ENCODE measurements at regions not wholly inside any gene's neighbourhood (a gene's known extent, or its start where the extent isn't known, plus 50 kb on each side); places are given as distances from the start of the nearest gene placed in this dataset.

- no peaks in the 10 kb centered on the region for H3K9me3 Mint-ChIP-seq
- no peaks in the 10 kb centered on the region for H3K36me3 ChIP-seq (ENCODE audit: control insufficient read depth, insufficient read depth, low read length)
- H3K9me3 ChIP-seq (ENCODE audit: control insufficient read depth in 2 of 2, low read length in 2 of 2), result no peaks in the 10 kb centered on the region
- H3K27me3 ChIP-seq (ENCODE audit: control insufficient read depth, insufficient read depth, low read length), result no peaks in the 10 kb centered on the region
- ATAC-seq (ENCODE audit: low read depth in 2 of 2) (no peak), DNase-seq (no peak)
- H3K27ac ChIP-seq (ENCODE audit: insufficient read depth, low read length, poor library complexity, severe bottlenecking), result no peak overlapping the region
- no peak overlapping the region for H3K4me3 Mint-ChIP-seq
- H3K4me3 ChIP-seq (ENCODE audit: low read depth, low read length), result no peak overlapping the region
- no peaks in the 10 kb centered on the region for H3K36me3 Mint-ChIP-seq
- peaks cover 7% of the 10 kb centered on the region for H3K4me1 ChIP-seq (ENCODE audit: control insufficient read depth, insufficient read depth, low read length, poor library complexity, severe bottlenecking)
- H3K27me3 Mint-ChIP-seq, result no peaks in the 10 kb centered on the region
- no peak overlapping the region for H3K27ac Mint-ChIP-seq
- peaks cover 5 to 20% (median 10%) of the 10 kb centered on the region in 4 donors for H3K4me1 Mint-ChIP-seq
Observed at GRCh38 chr6:134516582-134516981, 198.7 kb upstream of the SGK1 start.

- Mint-ChIP-seq H3K36me3 (no peaks in the 10 kb centered on the region), H3K9me3 (no peaks in the 10 kb centered on the region), H3K27me3 (no peaks in the 10 kb centered on the region), H3K27ac (no peak overlapping the region), H3K4me1 (peaks cover 5 to 19% (median 10%) of the 10 kb centered on the region in 4 donors), H3K4me3 (no peak overlapping the region)
- Histone ChIP-seq H3K4me3 (ENCODE audit: low read depth, low read length) (no peak overlapping the region), H3K27me3 (ENCODE audit: control insufficient read depth, insufficient read depth, low read length) (no peaks in the 10 kb centered on the region), H3K4me1 (ENCODE audit: control insufficient read depth, insufficient read depth, low read length, poor library complexity, severe bottlenecking) (peaks cover 7% of the 10 kb centered on the region), H3K36me3 (ENCODE audit: control insufficient read depth, insufficient read depth, low read length) (no peaks in the 10 kb centered on the region), H3K9me3 (ENCODE audit: control insufficient read depth in 2 of 2, low read length in 2 of 2) (no peaks in the 10 kb centered on the region), H3K27ac (ENCODE audit: insufficient read depth, low read length, poor library complexity, severe bottlenecking) (no peak overlapping the region)
- ATAC-seq (ENCODE audit: low read depth in 2 of 2), result no peak
- no peak for DNase-seq
Observed at GRCh38 chr6:134515986-134516385, 198.1 kb upstream of the SGK1 start.

- Mint-ChIP-seq H3K27me3 (peaks cover 5% of the 10 kb centered on the region), H3K36me3 (no peaks in the 10 kb centered on the region), H3K4me3 (no peak overlapping the region), H3K4me1 (no peaks in the 10 kb centered on the region), H3K27ac (peak overlapping the region in 1 of 3 donors; percentile 44), H3K9me3 (no peaks in the 10 kb centered on the region)
- no peaks in the 10 kb centered on the region for H3K36me3 ChIP-seq (ENCODE audit: control insufficient read depth, insufficient read depth, low read length)
- H3K27me3 ChIP-seq (ENCODE audit: control insufficient read depth, insufficient read depth, low read length), result no peaks in the 10 kb centered on the region
- no peak for ATAC-seq (ENCODE audit: low read depth in 2 of 2)
- no peaks in the 10 kb centered on the region for H3K4me1 ChIP-seq (ENCODE audit: control insufficient read depth, insufficient read depth, low read length, poor library complexity, severe bottlenecking)
- no peaks in the 10 kb centered on the region for H3K9me3 ChIP-seq (ENCODE audit: control insufficient read depth in 2 of 2, low read length in 2 of 2)
- no peak overlapping the region for H3K27ac ChIP-seq (ENCODE audit: insufficient read depth, low read length, poor library complexity, severe bottlenecking)
- no peak overlapping the region for H3K4me3 ChIP-seq (ENCODE audit: low read depth, low read length)
- no peak for DNase-seq
Observed at GRCh38 chr6:134512981-134513391, 195.1 kb upstream of the SGK1 start.

DNA sequence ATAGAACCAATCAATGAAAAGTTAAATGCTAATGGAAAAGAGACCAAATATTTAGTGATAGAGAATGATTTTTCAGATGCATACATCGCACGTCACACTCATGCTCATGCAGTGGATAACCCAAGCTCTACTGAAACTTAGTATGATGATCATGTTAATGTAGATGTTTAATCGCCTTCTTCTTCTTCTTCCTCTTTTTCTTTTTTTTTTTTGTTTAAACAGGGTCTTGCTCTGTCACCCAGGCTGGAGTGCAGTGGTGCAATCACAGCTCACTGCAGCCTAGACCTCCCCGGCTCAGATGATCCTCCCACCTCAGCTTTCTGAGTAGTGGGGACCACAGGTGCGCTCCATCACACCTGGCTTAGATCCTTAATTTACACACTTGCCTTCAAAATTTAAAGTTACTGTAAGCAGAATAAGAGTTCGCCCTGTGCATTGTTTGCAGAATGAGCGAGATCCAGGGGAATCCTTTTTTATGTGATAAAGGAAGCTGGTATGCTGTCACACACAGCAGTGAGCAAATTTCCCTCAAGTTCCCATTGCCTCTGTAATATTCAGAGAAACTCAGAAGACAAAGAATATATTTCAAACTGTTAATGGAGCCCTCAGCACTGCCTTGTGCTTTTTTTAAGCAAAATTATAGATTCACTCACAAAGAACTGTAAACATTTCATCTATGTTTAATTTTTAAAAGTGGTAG lies 194.2 kb upstream of the SGK1 start:
- no peak for DNase-seq
- Mint-ChIP-seq H3K9me3 (no peaks in the 10 kb centered on the region), H3K4me1 (no peaks in the 10 kb centered on the region), H3K27me3 (peaks cover 5% of the 10 kb centered on the region), H3K27ac (no peak overlapping the region), H3K36me3 (no peaks in the 10 kb centered on the region), H3K4me3 (no peak overlapping the region)
- Histone ChIP-seq H3K9me3 (ENCODE audit: control insufficient read depth in 2 of 2, low read length in 2 of 2) (no peaks in the 10 kb centered on the region), H3K4me3 (ENCODE audit: low read depth, low read length) (no peak overlapping the region), H3K4me1 (ENCODE audit: control insufficient read depth, insufficient read depth, low read length, poor library complexity, severe bottlenecking) (no peaks in the 10 kb centered on the region), H3K27ac (ENCODE audit: insufficient read depth, low read length, poor library complexity, severe bottlenecking) (no peak overlapping the region), H3K36me3 (ENCODE audit: control insufficient read depth, insufficient read depth, low read length) (no peaks in the 10 kb centered on the region), H3K27me3 (ENCODE audit: control insufficient read depth, insufficient read depth, low read length) (no peaks in the 10 kb centered on the region)
- ATAC-seq (ENCODE audit: low read depth in 2 of 2), result no peak

DNA sequence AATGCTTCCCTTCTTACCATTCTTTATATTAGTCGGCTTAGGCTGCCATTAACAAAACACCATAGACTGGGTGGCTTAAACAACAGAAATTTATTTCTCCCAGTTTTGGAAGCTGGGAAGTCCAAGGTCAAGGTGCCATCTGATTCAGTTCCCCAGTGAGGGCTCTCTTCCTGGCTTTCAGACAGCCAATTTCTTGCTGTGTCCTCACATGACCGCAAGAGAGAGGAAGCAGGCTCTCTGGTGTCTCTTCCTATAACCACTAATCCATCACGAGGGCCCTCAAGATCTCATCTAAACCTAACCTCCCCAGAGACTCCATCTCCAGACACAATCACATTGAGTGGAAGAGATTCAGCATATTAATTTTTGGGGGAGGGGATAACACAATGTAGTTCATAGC lies 193.0 kb upstream of the SGK1 start:
- DNase-seq, result no peak
- H3K27ac Mint-ChIP-seq, result no peak overlapping the region
- peaks cover 5% of the 10 kb centered on the region for H3K27me3 Mint-ChIP-seq
- Histone ChIP-seq H3K4me3 (ENCODE audit: low read depth, low read length) (no peak overlapping the region), H3K27ac (ENCODE audit: insufficient read depth, low read length, poor library complexity, severe bottlenecking) (no peak overlapping the region), H3K4me1 (ENCODE audit: control insufficient read depth, insufficient read depth, low read length, poor library complexity, severe bottlenecking) (no peaks in the 10 kb centered on the region), H3K27me3 (ENCODE audit: control insufficient read depth, insufficient read depth, low read length) (no peaks in the 10 kb centered on the region), H3K9me3 (ENCODE audit: control insufficient read depth in 2 of 2, low read length in 2 of 2) (no peaks in the 10 kb centered on the region), H3K36me3 (ENCODE audit: control insufficient read depth, insufficient read depth, low read length) (no peaks in the 10 kb centered on the region)
- no peak overlapping the region for H3K4me3 Mint-ChIP-seq
- no peaks in the 10 kb centered on the region for H3K9me3 Mint-ChIP-seq
- H3K36me3 Mint-ChIP-seq, result no peaks in the 10 kb centered on the region
- no peaks in the 10 kb centered on the region for H3K4me1 Mint-ChIP-seq
- no peak for ATAC-seq (ENCODE audit: low read depth in 2 of 2)

DNA sequence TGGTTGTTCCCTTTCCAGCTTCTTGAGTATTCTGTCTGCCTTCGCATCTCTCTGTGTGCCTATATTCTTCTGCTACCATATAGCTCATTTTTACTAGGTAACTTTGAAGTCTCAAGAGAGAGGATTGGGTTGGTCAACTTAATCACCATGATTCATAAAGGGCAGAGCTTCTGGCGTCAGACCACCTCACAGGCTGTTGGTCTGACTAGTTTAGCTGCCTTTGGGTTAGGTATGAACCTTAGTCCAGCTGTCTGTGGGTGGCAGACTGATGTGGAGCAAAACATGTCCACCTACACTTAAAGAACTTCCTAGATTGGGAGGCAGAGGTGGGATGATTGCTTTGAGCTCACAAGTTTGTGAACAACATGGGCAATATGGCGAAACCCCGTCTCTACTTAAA lies 192.2 kb upstream of the SGK1 start:
- ATAC-seq (ENCODE audit: low read depth in 2 of 2), result no peak
- no peak overlapping the region for H3K4me3 Mint-ChIP-seq

GRCh38 chr6:134508862-134509498 lies 191.1 kb upstream of the SGK1 start:
- no peaks in the 10 kb centered on the region for H3K9me3 ChIP-seq (ENCODE audit: control insufficient read depth in 2 of 2, low read length in 2 of 2)
- no peaks in the 10 kb centered on the region for H3K36me3 Mint-ChIP-seq
- H3K4me1 Mint-ChIP-seq, result no peaks in the 10 kb centered on the region
- no peak for DNase-seq
- no peak overlapping the region for H3K27ac Mint-ChIP-seq
- H3K4me3 ChIP-seq (ENCODE audit: low read depth, low read length), result no peak overlapping the region
- H3K4me3 Mint-ChIP-seq, result no peak overlapping the region
- no peaks in the 10 kb centered on the region for H3K4me1 ChIP-seq (ENCODE audit: control insufficient read depth, insufficient read depth, low read length, poor library complexity, severe bottlenecking)
- ATAC-seq (ENCODE audit: low read depth in 2 of 2), result no peak
- peaks cover 5% of the 10 kb centered on the region for H3K27me3 Mint-ChIP-seq
- no peak overlapping the region for H3K27ac ChIP-seq (ENCODE audit: insufficient read depth, low read length, poor library complexity, severe bottlenecking)
- H3K36me3 ChIP-seq (ENCODE audit: control insufficient read depth, insufficient read depth, low read length), result no peaks in the 10 kb centered on the region
- no peaks in the 10 kb centered on the region for H3K27me3 ChIP-seq (ENCODE audit: control insufficient read depth, insufficient read depth, low read length)
- H3K9me3 Mint-ChIP-seq, result no peaks in the 10 kb centered on the region

More for the DNA sequence above, 192.2 kb upstream of the SGK1 start:
- Mint-ChIP-seq H3K4me1 (no peaks in the 10 kb centered on the region), H3K36me3 (no peaks in the 10 kb centered on the region), H3K9me3 (no peaks in the 10 kb centered on the region), H3K27ac (no peak overlapping the region), H3K27me3 (peaks cover 5% of the 10 kb centered on the region)
- no peaks in the 10 kb centered on the region for H3K27me3 ChIP-seq (ENCODE audit: control insufficient read depth, insufficient read depth, low read length)
- H3K4me1 ChIP-seq (ENCODE audit: control insufficient read depth, insufficient read depth, low read length, poor library complexity, severe bottlenecking), result no peaks in the 10 kb centered on the region
- no peaks in the 10 kb centered on the region for H3K36me3 ChIP-seq (ENCODE audit: control insufficient read depth, insufficient read depth, low read length)
- DNase-seq, result no peak
- H3K9me3 ChIP-seq (ENCODE audit: control insufficient read depth in 2 of 2, low read length in 2 of 2), result no peaks in the 10 kb centered on the region
- H3K4me3 ChIP-seq (ENCODE audit: low read depth, low read length), result no peak overlapping the region
- no peak overlapping the region for H3K27ac ChIP-seq (ENCODE audit: insufficient read depth, low read length, poor library complexity, severe bottlenecking)

- Histone ChIP-seq H3K27me3 (ENCODE audit: control insufficient read depth, insufficient read depth, low read length) (no peaks in the 10 kb centered on the region), H3K36me3 (ENCODE audit: control insufficient read depth, insufficient read depth, low read length) (no peaks in the 10 kb centered on the region), H3K27ac (ENCODE audit: insufficient read depth, low read length, poor library complexity, severe bottlenecking) (no peak overlapping the region), H3K9me3 (ENCODE audit: control insufficient read depth in 2 of 2, low read length in 2 of 2) (no peaks in the 10 kb centered on the region), H3K4me1 (ENCODE audit: control insufficient read depth, insufficient read depth, low read length, poor library complexity, severe bottlenecking) (no peaks in the 10 kb centered on the region), H3K4me3 (ENCODE audit: low read depth, low read length) (no peak overlapping the region)
- H3K27me3 Mint-ChIP-seq, result peaks cover 10% of the 10 kb centered on the region
- ATAC-seq (ENCODE audit: low read depth in 2 of 2) (no peak), DNase-seq (no peak)
- H3K36me3 Mint-ChIP-seq, result no peaks in the 10 kb centered on the region
- no peak overlapping the region for H3K4me3 Mint-ChIP-seq
- H3K4me1 Mint-ChIP-seq, result peaks cover 0 to 3% (median 1%) of the 10 kb centered on the region in 4 donors
- H3K9me3 Mint-ChIP-seq, result no peaks in the 10 kb centered on the region
- H3K27ac Mint-ChIP-seq, result no peak overlapping the region
Observed at GRCh38 chr6:134506162-134506561, 188.2 kb upstream of the SGK1 start.

All from CD4-positive, CD25-positive, alpha-beta regulatory T cell (primary cell).